B cell (primary cell): ENCODE measurements at regions not wholly inside any gene's neighbourhood (a gene's known extent, or its start where the extent isn't known, plus 50 kb on each side); places are given as distances from the start of the nearest gene placed in this dataset.

Experiments
- EZH2 ChIP-seq: IDR thresholded peaks from 2 replicates; pipeline ENCODE4 v1.6.1; 2012; ENCODE audit warnings: borderline replicate concordance, low read depth, mild to moderate bottlenecking, moderate library complexity, low read length; ENCODE audit not compliant: insufficient read depth, poor library complexity, severe bottlenecking
- TF ChIP-seq, protein P1 (sequence below): fragments of 200-600 bp; IDR thresholded peaks from one replicate; pipeline ENCODE4 v1.8.0; 2022; ENCODE audit warnings: antibody characterized with exemption, mild to moderate bottlenecking

DNA sequence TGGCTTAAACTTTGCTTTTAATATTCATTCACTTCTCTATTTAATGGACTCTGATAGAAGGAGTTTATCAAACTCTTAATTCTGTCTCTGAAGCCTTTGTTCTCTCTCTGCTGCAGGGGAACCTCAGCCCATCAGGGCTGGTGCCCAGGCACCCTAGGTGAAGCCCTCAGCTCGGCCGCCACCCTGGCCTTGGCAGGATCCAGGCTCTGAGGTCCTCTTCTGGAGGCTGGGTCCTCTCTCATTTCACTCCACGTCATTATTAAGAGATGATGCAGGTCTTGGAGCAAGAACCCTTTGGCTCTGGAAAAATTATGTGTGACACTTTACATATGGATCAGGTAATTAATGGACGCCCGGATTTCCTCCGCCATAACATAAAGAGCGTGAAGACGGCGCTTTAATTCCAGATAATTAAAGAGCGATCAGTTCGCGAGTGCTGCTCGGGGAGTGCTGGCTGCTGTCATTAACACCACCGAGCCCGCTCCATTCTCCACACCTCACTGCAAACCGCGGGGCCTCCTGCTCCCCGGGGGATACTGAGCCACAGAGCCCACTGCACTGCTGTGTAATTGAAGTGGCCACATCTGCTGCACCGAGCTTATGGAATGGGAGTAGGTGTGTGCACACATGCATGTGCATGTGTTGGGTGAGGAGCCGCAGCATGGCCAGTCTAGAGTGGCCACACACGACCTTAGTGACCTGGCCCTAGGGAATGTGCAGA, 259.4 kb upstream of the TNRC6C start:
- TF ChIP-seq, protein P1, sequence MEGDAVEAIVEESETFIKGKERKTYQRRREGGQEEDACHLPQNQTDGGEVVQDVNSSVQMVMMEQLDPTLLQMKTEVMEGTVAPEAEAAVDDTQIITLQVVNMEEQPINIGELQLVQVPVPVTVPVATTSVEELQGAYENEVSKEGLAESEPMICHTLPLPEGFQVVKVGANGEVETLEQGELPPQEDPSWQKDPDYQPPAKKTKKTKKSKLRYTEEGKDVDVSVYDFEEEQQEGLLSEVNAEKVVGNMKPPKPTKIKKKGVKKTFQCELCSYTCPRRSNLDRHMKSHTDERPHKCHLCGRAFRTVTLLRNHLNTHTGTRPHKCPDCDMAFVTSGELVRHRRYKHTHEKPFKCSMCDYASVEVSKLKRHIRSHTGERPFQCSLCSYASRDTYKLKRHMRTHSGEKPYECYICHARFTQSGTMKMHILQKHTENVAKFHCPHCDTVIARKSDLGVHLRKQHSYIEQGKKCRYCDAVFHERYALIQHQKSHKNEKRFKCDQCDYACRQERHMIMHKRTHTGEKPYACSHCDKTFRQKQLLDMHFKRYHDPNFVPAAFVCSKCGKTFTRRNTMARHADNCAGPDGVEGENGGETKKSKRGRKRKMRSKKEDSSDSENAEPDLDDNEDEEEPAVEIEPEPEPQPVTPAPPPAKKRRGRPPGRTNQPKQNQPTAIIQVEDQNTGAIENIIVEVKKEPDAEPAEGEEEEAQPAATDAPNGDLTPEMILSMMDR, result no peak
- no peak for TF ChIP-seq EZH2
